Gastroesophageal sphincter (tissue), 3 donors: ENCODE measurements at regions not wholly inside any gene's neighbourhood (a gene's known extent, or its start where the extent isn't known, plus 50 kb on each side); places are given as distances from the start of the nearest gene placed in this dataset.

Experiments
- EP300 ChIP-seq: sonication (generic); formaldehyde crosslinking; IDR thresholded peaks from one replicate; pipeline ENCODE4 v1.6.1; 2017; ENCODE audit warnings: antibody characterized with exemption, mild to moderate bottlenecking
- TF ChIP-seq, protein P1 (sequence below), 4 experiments: fragments of 200-600 bp in 2 of 4; fragments of 450-650 bp in 2 of 4; sonication (generic) in 1 of 4; IDR thresholded peaks; one replicate each; pipeline ENCODE4 v1.5.1; 2017 to 2019; ENCODE audit warnings: antibody characterized with exemption in 4 of 4, mild to moderate bottlenecking in 2 of 4, moderate library complexity in 2 of 4

DNA sequence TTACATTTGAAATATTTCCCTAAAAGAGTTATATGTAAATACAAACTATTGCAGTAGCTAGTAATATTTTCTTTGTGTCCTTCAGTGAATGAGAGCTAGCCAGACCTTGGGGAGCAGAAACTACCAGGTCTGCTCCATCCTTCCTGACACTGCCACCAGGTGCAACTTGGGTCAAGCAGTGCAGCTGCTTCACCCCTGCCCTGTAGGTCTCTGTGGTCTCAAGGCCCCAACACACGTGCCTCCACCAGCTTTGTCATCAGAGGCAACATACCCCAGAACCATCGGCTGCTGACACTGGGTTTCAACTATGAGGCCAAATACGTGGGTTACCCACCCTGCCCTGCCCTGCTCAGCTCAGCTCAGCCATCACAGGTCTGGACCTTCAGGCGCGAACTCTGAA is 181.6 kb downstream of the FCRL5 start:
- no peak for TF ChIP-seq EP300
- TF ChIP-seq, protein P1, sequence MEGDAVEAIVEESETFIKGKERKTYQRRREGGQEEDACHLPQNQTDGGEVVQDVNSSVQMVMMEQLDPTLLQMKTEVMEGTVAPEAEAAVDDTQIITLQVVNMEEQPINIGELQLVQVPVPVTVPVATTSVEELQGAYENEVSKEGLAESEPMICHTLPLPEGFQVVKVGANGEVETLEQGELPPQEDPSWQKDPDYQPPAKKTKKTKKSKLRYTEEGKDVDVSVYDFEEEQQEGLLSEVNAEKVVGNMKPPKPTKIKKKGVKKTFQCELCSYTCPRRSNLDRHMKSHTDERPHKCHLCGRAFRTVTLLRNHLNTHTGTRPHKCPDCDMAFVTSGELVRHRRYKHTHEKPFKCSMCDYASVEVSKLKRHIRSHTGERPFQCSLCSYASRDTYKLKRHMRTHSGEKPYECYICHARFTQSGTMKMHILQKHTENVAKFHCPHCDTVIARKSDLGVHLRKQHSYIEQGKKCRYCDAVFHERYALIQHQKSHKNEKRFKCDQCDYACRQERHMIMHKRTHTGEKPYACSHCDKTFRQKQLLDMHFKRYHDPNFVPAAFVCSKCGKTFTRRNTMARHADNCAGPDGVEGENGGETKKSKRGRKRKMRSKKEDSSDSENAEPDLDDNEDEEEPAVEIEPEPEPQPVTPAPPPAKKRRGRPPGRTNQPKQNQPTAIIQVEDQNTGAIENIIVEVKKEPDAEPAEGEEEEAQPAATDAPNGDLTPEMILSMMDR (IDR thresholded peaks at IDR 0.05) = no peak
